ENCODE measurements at regions not wholly inside any gene's neighbourhood (a gene's known extent, or its start where the extent isn't known, plus 50 kb on each side); places are given as distances from the start of the nearest gene placed in this dataset.

DNA sequence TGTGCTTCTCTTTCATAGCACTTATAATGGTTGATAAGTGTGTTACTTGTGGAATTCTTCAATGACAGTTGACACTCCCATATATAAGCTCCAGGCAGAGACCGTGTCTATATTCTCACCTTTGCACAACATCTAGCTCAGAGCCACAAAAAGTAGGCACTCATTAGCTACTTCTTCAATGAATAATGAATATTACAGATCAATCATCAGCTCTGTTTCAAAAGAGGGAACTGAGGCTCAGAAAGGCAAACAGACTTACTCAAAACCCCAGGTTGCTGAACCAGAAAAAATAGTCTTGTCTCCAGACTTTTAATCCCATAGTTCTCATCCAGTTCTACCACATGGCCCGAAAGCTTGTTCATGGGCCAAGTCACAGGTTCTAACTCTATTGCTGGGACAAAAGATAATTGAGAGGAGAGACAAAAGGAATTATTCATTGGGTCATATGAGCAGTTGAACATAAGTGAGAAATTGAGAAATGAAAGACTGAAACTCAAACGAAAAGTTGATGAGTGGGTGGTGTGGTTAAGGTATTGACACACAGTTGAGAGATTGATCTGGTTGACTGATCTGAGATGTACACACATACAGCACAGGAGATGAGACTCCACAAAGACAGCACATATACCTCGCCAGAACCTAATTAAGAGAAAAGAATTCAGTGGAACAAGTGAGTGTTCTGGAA, 381.6 kb downstream of the EFNA5 start:
- no peak for DNase-seq
- H3K79me1 ChIP-seq (ENCODE audit: insufficient read depth, low read depth, low read length, poor library complexity, severe bottlenecking): no peaks in the 10 kb centered on the region
- no peak overlapping the region for H2AK5ac ChIP-seq (ENCODE audit: insufficient read length, low read length)
- Mint-ChIP-seq H3K9me3 (no peaks in the 10 kb centered on the region), H3K27me3 (ENCODE audit: low read depth) (no peaks in the 10 kb centered on the region), H3K4me3 (no peak overlapping the region), H3K4me1 (no peaks in the 10 kb centered on the region), H3K27ac (no peak overlapping the region), H3K36me3 (ENCODE audit: insufficient read depth in 1 of 3, low read depth in 3 of 3) (no peaks in the 10 kb centered on the region)
- H3K14ac ChIP-seq (ENCODE audit: insufficient read depth, low read length): no peak overlapping the region
- no peaks in the 10 kb centered on the region for H3K9me3 ChIP-seq (ENCODE audit: control insufficient read depth, low read depth, low read length)
- H4K5ac ChIP-seq (ENCODE audit: insufficient read length, low read depth, low read length): no peak overlapping the region
- no peaks in the 10 kb centered on the region for H3K4me1 ChIP-seq (ENCODE audit: insufficient read depth, low read length)
- H3K18ac ChIP-seq (ENCODE audit: insufficient read length, low read depth, low read length): no peak overlapping the region
- no peak overlapping the region for H3T11ph ChIP-seq (ENCODE audit: low read length)
- H3K9ac ChIP-seq (ENCODE audit: extremely low read depth, insufficient read length, low read length): no peak overlapping the region
- no peak overlapping the region for H2BK15ac ChIP-seq (ENCODE audit: low read depth, low read length)
- no peak overlapping the region for H3K4me2 ChIP-seq (ENCODE audit: insufficient read depth, insufficient read length, low read length)
- no peak overlapping the region for H3K4ac ChIP-seq (ENCODE audit: low read depth, low read length)
- H2BK20ac ChIP-seq (ENCODE audit: low read depth, low read length, poor library complexity, severe bottlenecking): no peak overlapping the region
- H3K56ac ChIP-seq (ENCODE audit: insufficient read length, low read depth, low read length): no peak overlapping the region
- H4K20me1 ChIP-seq (ENCODE audit: control insufficient read depth, insufficient read depth, insufficient read length): no peaks in the 10 kb centered on the region
- H3K23me2 ChIP-seq (ENCODE audit: insufficient read length, low read depth, low read length, poor library complexity, severe bottlenecking): no peaks in the 10 kb centered on the region
- no peak overlapping the region for H2BK5ac ChIP-seq (ENCODE audit: insufficient read length, low read length)
- H3K79me2 ChIP-seq (ENCODE audit: insufficient read depth, low read length): no peaks in the 10 kb centered on the region
- no peak overlapping the region for H3K23ac ChIP-seq (ENCODE audit: insufficient read length, low read depth, low read length)
- no peak overlapping the region for H2BK12ac ChIP-seq (ENCODE audit: insufficient read length, low read depth, low read length)
- no peak overlapping the region for H2AFZ ChIP-seq (ENCODE audit: low read length)
- H3K27me3 ChIP-seq (ENCODE audit: insufficient read depth, low read length): no peaks in the 10 kb centered on the region
- H4K91ac ChIP-seq (ENCODE audit: insufficient read length, low read depth, low read length): no peak overlapping the region
- H4K8ac ChIP-seq (replicated peaks; ENCODE audit: insufficient read length, low read depth, low read length): no peak overlapping the region
- no CpG with 5 or more reads among the region's 4 CpGs for WGBS (ENCODE audit: extremely low coverage, insufficient read length, low lambda C conversion rate)
- TF ChIP-seq, protein P1, sequence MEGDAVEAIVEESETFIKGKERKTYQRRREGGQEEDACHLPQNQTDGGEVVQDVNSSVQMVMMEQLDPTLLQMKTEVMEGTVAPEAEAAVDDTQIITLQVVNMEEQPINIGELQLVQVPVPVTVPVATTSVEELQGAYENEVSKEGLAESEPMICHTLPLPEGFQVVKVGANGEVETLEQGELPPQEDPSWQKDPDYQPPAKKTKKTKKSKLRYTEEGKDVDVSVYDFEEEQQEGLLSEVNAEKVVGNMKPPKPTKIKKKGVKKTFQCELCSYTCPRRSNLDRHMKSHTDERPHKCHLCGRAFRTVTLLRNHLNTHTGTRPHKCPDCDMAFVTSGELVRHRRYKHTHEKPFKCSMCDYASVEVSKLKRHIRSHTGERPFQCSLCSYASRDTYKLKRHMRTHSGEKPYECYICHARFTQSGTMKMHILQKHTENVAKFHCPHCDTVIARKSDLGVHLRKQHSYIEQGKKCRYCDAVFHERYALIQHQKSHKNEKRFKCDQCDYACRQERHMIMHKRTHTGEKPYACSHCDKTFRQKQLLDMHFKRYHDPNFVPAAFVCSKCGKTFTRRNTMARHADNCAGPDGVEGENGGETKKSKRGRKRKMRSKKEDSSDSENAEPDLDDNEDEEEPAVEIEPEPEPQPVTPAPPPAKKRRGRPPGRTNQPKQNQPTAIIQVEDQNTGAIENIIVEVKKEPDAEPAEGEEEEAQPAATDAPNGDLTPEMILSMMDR (conservative IDR thresholded peaks at IDR 0.05): no peak
- H3K27ac ChIP-seq (ENCODE audit: insufficient read length, low read depth, low read length): no peak overlapping the region
- H2BK120ac ChIP-seq (ENCODE audit: low read depth, low read length, poor library complexity, severe bottlenecking): no peak overlapping the region
